ENCODE measurements at regions not wholly inside any gene's neighbourhood (a gene's known extent, or its start where the extent isn't known, plus 50 kb on each side); places are given as distances from the start of the nearest gene placed in this dataset.

GRCh38 chr18:47470941-47471340 lies 219.5 kb upstream of the SKOR2 start:
- no peak for DNase-seq (ENCODE audit: low spot score)

- no peak for DNase-seq (ENCODE audit: low spot score)
These were observed 218.1 kb upstream of the SKOR2 start for GRCh38 chr18:47469576-47469975.

- no peak for DNase-seq (ENCODE audit: low spot score)
These were observed 210.5 kb upstream of the SKOR2 start for GRCh38 chr18:47461977-47462376.

GRCh38 chr18:47461406-47461948 lies 210.0 kb upstream of the SKOR2 start:
- DNase-seq (ENCODE audit: low spot score), result no peak

- DNase-seq (ENCODE audit: low spot score), result no peak
These were observed 207.0 kb upstream of the SKOR2 start for GRCh38 chr18:47458483-47458882.

- DNase-seq (ENCODE audit: low spot score), result no peak
These were observed 206.2 kb upstream of the SKOR2 start for GRCh38 chr18:47457614-47458013.

GRCh38 chr18:47453038-47453437 lies 201.6 kb upstream of the SKOR2 start:
- no peak for DNase-seq (ENCODE audit: low spot score)

GRCh38 chr18:47448956-47449355 lies 197.5 kb upstream of the SKOR2 start:
- no peak for DNase-seq (ENCODE audit: low spot score)

- no peak for DNase-seq (ENCODE audit: low spot score)
These were observed 190.5 kb upstream of the SKOR2 start for GRCh38 chr18:47441914-47442313.

GRCh38 chr18:47438001-47438400 lies 186.5 kb upstream of the SKOR2 start:
- no peak for DNase-seq (ENCODE audit: low spot score)

GRCh38 chr18:47436871-47437270 lies 185.4 kb upstream of the SKOR2 start:
- DNase-seq (ENCODE audit: low spot score), result no peak

GRCh38 chr18:47434214-47434746 lies 182.8 kb upstream of the SKOR2 start:
- DNase-seq (ENCODE audit: low spot score), result no peak

- DNase-seq (ENCODE audit: low spot score), result no peak
These were observed 176.6 kb upstream of the SKOR2 start for GRCh38 chr18:47427923-47428637.

- DNase-seq (ENCODE audit: low spot score), result no peak
These were observed 175.6 kb upstream of the SKOR2 start for GRCh38 chr18:47427072-47427471.

GRCh38 chr18:47425365-47425764 lies 173.9 kb upstream of the SKOR2 start:
- no peak for DNase-seq (ENCODE audit: low spot score)

GRCh38 chr18:47422524-47422923 lies 171.1 kb upstream of the SKOR2 start:
- no peak for DNase-seq (ENCODE audit: low spot score)

GRCh38 chr18:47420130-47420529 lies 168.7 kb upstream of the SKOR2 start:
- DNase-seq (ENCODE audit: low spot score), result no peak

GRCh38 chr18:47418746-47419145 lies 167.3 kb upstream of the SKOR2 start:
- DNase-seq (ENCODE audit: low spot score), result no peak

- no peak for DNase-seq (ENCODE audit: low spot score)
These were observed 166.3 kb upstream of the SKOR2 start for GRCh38 chr18:47417807-47418206.

GRCh38 chr18:47415881-47416280 lies 164.4 kb upstream of the SKOR2 start:
- no peak for DNase-seq (ENCODE audit: low spot score)

GRCh38 chr18:47413327-47413726 lies 161.9 kb upstream of the SKOR2 start:
- DNase-seq (ENCODE audit: low spot score), result no peak

- no peak for DNase-seq (ENCODE audit: low spot score)
These were observed 161.5 kb upstream of the SKOR2 start for GRCh38 chr18:47412924-47413323.

GRCh38 chr18:47411159-47411558 lies 159.7 kb upstream of the SKOR2 start:
- DNase-seq (ENCODE audit: low spot score), result no peak

- no peak for DNase-seq (ENCODE audit: low spot score)
These were observed 158.7 kb upstream of the SKOR2 start for GRCh38 chr18:47410139-47410538.
